ENCODE measurements at regions not wholly inside any gene's neighbourhood (a gene's known extent, or its start where the extent isn't known, plus 50 kb on each side); places are given as distances from the start of the nearest gene placed in this dataset.
A peak's percentile ranks its signal among the peaks of the same experiment; 100 is the strongest.
"Not testable (repeated sequence)": the region's sequence is repeated elsewhere in the genome, so short reads cannot be mapped to it uniquely, and the experiment has no call there.

DNA sequence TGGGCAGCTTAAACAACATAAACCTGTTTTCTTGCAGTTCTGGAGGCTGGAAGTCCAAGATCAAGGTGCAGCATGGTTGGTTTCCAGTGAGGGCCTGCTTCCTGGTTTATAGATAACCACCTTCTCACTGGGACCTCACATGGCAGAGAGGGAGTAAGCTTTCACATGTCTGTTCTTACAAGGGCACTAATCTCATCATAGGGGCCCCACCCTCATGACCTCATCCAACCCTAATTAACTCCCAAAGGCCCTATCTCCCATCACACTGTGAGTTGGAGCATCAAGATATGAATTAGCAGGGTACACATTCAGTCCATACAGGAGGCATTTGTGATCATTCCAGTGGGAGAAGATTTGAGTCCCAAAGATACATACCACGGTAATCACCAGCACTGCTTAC, 50.5 kb upstream of the GRIN2A start:
- DNase-seq: no peak

- DNase-seq: no peak
Observed at GRCh38 chr16:10239640-10240039, 57.4 kb upstream of the GRIN2A start.

DNA sequence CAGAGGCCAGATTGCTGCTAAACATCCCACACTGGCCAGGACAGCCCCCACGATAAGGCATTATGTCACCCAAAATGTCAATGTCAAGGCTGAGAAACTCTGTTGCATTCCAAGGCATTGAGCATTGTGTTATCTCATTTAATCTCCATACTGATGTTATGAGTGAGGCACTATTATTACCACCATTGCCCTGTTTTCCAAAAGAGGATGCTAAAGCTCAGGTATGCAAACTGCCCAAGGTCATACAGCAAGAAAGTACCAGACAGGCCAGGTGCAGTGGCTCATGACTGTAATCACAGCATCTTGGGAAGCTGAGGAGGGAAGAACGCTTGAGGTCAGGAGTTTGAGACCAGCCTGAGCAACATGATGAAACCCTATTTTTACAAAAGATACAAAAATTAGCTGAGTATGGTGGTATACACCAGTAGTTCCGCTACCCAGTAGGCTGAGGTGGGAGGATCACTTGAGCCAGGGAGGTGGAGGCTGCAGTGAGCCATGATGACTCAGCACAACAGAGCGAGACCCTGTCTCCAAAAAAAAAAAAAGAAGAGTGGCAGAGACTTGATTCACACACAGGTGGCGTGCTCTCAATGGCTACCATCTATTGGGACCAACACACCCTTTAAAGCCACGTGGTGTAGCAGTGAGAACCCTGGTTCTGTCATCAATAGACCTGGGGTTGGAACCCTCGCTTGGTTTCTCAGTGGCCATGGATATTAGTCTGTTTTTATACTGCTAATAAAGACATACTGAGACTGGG, 58.8 kb upstream of the GRIN2A start:
- no peak for DNase-seq

- DNase-seq: no peak
Observed at GRCh38 chr16:10242097-10242496, 59.9 kb upstream of the GRIN2A start.

DNA sequence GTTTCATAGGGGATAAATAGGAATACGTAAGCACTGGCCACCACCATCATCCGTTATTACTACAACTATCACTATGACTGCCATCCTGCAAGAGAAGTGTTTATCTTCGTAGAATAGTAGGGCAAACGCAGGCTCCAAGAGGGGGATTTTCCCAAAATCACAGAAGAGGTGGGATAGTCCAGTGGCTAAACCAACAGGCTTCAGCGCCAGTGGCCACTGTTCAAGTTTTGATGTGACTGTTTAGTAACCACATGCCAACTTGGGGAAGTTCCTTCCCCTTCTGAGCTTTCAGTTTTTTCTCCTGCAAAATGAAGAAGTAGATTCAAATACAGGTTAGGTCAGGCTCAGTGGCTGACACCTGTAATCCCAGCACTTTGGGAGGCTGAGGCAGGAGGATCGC, 60.7 kb upstream of the GRIN2A start:
- DNase-seq: no peak

DNA sequence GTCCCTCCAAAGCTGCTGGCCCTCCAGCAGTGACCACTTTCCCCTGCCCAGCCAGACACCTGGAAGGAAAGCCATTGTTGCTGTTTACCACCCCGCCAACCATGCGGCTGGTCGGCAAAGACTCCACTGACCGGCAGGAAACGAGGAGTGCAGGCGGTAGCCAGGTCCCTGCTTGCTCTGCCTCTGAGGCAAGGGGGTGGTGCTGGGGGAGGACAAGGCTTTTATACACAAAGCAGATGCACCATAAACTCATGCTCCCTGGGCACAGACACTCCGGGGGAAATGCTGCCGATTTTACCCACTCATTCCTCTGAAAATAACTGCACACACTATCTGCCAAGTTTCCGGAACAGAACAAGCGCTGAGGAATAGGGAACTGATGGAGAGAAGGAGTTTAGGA, 62.8 kb upstream of the GRIN2A start:
- DNase-seq: no peak

- no peak for DNase-seq
Observed at GRCh38 chr16:10250137-10250828, 68.1 kb upstream of the GRIN2A start.

GRCh38 chr16:10252155-10252554, 69.9 kb upstream of the GRIN2A start:
- DNase-seq: no peak

DNA sequence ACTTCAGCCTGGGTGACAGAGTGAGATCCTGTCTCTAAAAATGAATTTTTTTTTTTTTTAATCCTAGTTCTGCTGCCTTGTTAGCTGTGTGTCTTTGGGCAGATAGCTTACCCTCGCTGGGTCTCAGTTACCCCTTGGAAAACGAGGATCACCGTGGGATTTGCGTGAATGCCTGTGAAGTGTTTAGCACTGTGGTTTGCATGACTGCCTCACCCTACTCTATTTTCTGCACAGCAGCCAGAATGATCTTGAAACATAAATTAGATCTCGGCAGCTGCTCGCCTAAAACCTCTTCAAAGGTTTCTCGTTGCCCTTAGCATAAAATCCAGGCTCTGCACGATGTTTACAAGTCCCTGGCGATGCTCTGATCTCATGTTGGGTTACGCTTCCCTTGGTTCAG, 71.2 kb upstream of the GRIN2A start:
- no peak for DNase-seq

- no peak for DNase-seq
Observed at GRCh38 chr16:10255728-10256127, 73.5 kb upstream of the GRIN2A start.

DNA sequence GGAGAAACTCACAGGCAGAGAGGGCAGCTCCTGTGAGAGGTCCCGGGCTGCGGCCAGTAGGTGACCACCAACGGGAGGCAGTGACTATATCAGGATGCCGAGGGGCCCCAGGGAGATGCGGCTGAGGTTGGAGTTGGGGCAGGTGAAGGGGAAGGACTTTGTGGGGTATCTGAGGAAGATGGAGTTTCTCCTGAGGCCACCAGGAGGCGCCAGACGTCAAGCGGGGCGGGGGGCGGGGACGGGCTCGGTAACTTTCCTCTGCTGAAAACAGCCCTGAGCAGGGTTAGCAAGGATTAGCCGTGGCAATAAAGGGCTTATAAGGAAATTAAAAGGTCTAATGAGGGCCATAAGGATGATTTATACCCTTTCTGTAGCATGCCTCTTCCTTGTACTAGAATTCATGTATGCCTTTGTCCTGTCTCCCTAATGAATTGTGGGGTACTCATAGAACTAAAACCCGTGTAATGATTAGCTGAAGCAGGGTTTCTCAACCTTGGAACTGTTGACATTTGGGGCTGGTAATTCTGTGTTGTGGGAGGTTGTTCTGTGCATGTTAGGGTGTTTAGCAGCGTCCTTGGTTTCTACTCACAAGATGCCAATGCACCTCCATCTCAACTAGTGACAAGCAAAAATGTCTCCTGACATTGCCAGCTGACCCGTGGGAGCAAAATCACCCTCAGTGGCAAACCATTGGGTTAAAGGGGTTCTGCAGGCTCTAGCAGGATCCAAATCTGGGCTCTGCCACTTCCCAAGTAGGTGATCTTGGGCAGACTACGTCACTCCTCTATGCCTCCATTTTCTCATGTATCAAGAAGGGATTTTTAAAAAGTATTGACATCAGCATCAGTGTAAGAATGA, 74.8 kb upstream of the GRIN2A start:
- peak; percentile 14 for DNase-seq

GRCh38 chr16:10257642-10258251, 75.5 kb upstream of the GRIN2A start:
- DNase-seq: not testable (repeated sequence)

- not testable (repeated sequence) for DNase-seq
Observed at GRCh38 chr16:10258930-10259603, 76.8 kb upstream of the GRIN2A start.

- DNase-seq: no peak
Observed at GRCh38 chr16:10261077-10261476, 78.8 kb upstream of the GRIN2A start.

DNA sequence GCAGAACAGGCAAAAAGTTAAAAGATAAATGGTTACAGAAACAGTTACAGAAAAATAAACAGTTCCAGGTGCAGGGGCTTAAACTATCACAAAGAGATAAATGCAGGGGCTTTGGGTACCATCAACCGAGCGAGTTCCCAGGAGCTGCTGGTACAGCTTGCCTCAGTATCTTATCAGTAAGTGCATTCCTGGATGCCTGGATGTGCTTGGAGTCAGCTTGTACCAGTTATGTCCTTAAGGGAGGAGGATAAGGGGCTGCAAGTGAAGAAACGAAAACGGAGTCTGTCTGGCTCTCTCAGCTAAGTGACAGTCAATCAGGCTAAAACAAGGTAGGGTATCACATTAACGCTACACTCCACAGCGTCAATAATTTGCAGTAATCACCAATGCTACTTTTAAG, 79.3 kb upstream of the GRIN2A start:
- DNase-seq: not testable (repeated sequence)

DNA sequence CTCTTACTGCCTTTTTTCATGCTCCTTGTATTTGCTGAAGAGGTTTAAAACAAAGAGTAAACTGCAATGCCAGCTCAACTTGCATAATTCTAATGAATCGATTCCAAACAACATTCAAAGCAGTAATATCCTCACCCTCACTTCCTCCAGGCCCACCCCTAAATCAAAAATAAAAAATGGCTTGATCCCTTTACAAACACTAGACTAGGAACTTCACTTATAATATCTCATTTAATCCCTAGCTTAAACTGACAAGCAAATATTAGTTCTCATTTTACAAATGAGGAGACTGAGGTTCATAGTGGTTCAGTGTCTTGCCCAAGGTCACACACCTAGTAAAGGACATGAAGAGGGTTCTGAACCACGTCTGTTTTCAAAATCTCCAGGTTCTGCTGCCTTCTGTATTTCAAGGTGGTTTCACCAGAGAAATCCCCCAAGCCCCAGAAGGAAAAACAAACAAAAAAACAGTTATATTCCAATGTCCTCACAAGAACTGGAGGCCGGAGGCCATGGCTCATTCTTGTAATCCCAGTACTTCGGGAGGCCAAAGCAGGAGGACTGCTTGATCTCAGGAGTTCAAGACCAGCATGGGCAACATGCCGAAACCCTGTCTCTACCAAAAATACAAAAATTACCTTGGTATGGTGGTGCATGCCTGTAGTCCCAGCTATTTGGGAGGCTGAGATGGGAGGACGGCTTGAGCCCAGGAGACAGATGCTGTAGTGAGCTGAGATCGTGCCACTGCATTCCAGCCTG, 80.3 kb upstream of the GRIN2A start:
- DNase-seq: no peak

DNA sequence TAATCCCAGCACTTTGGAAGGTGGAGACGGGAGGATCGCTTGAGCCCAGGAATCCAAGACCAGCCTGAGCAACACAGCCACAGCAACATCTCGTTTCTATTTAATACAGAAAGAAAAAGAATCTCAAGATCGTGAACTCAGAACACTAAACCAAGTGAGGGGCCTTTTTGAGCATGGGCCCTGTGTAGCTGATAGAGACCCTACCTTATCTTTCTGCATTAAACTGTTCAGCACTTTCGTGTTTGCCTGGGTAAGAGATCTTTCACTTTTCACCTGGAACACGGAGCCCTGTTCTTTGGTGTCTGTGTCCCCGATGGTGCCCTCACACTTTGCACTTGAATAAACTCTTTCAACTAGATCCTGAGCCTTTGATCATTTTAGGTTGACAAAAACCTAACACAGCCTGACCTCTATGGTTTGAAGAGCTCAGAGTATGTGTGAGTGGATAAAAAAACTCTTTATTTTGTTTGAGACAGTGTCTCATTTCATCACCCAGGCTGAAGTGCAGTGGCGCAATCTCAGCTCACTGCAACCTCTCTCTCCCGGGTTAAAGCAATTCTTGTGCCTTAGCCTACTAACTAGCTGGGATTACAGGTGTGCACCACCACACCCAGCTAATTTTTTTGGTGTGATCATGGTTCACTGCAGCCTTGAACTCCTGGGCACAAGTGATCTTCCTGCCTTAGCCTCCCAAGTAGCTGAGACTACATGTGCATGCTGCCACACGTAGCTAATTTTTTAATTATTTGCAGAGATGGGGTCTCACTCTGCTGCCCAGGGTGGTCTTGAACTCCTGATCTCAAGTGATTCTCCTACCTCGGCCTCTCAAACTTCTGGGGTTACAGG, 83.8 kb upstream of the GRIN2A start:
- DNase-seq: no peak

DNA sequence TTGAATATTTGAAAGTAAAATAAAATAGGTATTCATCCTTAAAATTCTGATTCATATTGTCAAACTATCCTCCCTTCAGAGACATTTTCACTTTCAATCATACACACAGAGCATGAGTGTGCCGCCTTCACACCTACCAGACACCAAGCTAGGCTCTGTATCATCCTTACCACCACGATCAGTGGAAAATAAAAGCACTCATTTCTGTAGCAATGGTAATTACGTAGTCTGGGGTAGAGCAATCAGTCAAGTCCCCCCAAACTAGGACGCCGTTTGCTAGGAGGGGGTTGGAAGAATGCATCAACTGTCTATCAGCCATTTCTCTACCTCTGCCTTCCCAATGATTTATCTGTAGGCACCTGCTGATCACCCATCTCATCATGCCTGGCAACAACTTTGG, 84.6 kb upstream of the GRIN2A start:
- DNase-seq: no peak

- no peak for DNase-seq
Observed at GRCh38 chr16:10269632-10270031, 87.4 kb upstream of the GRIN2A start.

DNA sequence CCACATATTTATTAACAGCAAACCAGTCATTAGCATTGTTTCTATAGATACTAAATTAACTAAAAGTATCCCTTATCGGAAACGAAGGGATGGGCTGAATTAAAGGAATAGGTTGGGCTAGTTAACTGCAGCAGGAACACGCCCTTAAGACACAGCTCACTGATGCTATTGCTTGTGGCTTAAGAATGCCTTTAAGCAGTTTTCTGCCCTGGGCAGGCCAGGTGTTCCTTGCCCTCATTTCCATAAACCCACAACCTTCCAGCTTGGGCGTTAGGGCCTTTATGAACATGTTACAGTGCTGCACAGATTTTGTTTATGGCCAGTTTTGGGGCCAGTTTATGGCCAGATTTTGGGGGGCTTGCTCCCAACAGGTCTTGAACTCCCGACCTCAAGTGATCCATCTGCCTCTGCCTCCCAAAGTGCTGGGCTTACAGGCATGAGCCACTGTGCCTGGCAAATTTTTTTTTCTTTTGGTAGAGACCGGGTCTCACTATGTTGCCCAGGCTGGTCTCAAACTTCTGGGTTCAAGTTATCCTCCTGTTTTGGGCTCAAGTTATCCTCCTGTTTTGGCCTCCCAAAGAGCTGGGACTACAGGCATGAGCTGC, 90.1 kb upstream of the GRIN2A start:
- not testable (repeated sequence) for DNase-seq
